GM18520 (cell line): ENCODE measurements at regions not wholly inside any gene's neighbourhood (a gene's known extent, or its start where the extent isn't known, plus 50 kb on each side); places are given as distances from the start of the nearest gene placed in this dataset.
"Not testable (repeated sequence)": the region's sequence is repeated elsewhere in the genome, so short reads cannot be mapped to it uniquely, and the experiment has no call there.

Source experiments
- ATAC-seq: cut with Tn5 transposase; IDR thresholded peaks from one replicate; pipeline ENCODE4 v1.9.1; 2021; ENCODE audit not compliant: unreplicated experiment

DNA sequence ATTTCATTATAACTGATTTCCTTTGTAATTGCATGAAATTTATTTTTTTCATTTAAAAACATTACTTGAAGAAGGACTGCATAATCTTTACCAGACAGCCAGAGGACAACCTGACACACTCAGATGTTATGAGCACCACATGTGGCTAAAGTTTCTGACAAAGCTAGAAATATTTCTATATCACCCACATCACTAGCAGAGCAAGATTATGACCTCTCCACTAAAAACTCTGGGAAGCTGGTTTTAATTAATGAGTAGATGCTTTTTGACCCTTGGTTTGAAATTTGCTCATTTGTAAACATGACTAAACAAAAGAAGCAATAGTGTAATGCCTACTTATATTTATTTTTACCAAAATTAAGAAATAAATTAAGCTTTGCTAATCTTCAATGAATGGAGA lies 661.5 kb upstream of the EPHA5 start:
- no peak for ATAC-seq

DNA sequence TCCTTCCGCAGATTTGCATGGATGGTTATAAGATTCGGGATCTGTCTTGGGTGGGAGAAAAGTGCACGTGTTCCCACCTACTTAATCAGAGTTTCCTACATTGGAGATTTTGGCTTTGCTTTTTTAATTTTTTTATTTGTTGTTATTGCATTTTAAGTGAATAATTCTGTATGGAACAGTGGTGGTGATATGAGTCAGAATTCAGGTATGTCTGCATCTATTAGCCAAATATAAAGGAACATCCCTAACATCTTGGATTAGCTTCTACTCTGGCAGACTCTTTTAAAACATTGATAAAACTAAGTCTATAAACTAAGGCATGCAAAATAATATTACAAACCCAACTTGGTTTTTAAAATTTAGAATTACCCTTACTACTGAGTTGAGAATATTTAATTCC lies 659.8 kb upstream of the EPHA5 start:
- ATAC-seq: no peak

DNA sequence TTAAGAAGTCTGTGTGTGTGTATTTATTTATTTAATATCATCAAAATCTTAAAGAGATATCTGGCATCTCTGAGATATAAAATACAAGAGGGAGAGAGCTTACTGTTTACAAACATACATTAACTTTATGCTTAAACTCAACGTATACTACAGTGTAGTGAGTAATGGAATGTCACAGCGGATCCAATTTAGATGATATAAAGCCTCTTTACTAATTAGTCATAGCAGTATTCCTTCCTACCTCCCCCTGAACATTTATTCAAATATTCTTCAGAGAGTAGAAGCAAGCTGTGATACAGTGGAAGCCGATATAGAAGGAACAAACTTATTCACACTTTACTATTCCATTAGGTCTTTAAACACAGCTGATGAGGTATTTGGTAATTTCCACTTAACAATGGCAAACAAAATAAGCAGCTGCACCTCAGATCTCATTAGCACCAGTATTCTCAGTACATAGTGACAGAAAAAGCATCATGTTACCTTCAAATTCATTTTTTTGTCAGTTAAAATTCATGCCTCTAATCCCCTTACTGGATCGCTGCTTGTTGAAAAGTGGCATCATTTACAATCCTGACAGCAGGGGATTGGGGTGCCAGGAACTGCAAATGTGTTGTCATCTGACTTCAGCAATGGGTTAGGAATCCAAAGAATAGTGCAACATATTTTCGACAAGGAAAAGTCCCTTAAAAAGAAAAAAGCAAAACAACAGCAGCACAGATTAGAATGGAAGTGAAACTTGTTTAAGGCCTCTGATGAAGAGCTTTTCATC lies 658.7 kb upstream of the EPHA5 start:
- ATAC-seq: no peak

DNA sequence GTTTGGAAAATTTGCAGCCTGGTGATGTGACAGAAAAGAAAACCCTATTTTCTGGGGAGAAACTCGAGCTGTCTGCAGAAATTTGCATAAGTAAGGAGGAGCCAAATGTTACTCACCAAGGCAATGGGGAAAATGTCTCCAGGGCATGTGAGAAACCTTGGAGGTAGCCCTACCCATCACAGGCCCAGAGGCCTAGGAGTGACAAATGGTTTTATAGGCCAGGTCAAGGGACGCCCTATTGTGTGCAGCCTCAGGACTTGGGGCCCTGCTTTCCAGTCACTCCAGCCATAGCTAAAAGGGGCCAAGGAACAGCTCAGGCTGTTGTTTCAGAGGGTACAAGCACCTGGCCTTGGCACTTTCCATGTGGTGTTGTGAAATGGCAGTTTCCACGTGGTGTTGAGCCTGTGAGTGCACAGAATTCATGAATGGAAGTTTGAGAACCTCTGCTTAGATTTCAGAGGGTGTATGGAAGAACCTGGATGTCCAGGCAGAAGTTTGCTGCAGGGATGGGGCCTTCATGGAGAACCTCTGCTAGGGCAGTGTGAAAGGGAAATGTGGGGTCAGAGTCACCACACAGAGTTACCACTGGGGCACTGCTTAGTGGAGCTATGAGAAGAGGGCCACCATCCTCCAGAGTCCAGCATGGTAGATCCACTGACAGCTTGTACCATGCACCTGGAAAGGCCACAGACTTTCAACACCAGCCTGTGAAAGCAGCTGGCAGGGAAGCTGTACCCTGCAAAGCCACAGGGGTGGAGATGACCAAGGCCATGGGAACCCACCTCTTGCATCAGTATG lies 637.6 kb upstream of the EPHA5 start:
- ATAC-seq: no peak

DNA sequence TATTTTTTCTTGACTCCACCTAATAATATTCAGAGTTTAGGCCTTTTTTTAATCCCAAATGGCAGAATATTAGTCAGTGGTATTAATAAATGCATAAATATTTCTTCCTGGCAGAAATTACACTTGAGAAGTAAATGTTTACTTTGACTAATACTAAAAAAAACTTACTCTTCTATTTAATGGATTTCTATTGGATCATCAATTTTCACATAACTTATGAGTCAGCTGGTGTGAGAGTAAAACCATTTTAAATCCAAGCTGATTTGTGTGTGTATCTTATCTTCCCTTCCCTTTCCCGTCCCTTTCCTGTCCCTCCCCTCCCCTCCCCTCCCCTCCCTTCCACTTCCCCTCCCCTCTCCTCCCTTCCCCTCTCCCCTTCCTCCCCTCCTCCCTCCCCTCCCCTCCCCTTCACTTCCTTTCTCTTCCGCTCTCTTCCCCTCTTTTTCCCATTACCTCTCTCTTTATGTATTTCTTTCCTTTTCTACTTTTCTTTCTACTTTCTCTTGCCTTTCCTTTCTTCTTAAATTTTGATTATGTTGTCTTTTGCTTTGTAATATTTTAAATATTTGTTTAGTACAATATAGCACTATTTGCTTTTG lies 630.1 kb upstream of the EPHA5 start:
- no peak for ATAC-seq

DNA sequence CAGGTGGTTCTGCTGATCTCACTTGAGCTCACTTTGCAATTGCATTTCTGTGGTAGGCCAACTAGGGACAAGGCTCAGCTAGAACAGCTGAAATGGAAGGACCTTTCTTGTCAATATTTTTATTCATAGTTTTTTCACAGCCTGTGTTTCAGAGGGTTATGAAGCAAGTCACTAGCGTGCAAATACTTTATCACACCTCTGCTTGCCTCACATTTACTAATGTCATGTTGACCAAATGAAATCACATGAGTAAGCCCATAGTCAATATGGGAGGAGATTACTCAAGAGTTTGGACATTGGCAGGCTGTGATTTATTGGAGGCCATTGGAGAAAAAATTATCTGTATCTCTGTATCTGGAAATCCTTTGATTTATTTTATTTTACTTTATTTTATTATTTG lies 628.3 kb upstream of the EPHA5 start:
- ATAC-seq: no peak

DNA sequence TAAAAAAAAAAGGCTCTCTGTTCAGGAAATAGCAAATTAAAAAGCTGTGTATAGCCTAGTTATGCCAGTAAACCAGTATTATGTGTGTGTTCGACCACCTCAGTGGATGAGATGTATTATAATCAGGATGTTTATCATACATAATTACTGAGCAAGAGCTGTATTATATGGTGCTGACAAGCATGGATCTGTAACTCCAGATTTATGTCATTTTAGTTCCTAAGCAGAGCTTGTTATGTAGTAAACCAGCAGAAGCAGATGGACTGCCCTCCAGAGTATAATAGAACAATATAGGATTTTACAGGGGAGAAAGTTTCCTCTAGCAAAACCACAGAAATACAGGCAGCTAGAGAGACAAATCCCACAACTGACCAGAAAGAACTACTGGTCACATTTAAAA lies 627.4 kb upstream of the EPHA5 start:
- no peak for ATAC-seq

DNA sequence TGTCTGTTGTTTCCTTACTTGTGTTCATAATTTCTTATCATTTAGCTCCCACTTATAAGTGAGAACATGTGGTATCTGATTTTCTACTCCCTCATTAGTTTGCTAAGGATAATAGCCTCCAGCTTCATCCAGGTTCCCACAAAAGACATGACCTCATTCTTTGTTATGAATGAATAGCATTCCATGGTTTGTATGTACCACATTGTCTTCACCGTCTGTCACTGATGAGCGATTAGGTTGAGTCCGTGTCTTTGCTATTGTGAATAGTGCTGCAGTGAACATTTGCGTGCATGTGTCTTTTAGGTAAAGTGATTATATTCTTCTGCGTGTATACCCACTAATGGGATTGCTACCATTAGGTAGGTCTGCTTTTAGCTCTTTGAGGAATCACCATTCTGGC lies 624.3 kb upstream of the EPHA5 start:
- no peak for ATAC-seq

DNA sequence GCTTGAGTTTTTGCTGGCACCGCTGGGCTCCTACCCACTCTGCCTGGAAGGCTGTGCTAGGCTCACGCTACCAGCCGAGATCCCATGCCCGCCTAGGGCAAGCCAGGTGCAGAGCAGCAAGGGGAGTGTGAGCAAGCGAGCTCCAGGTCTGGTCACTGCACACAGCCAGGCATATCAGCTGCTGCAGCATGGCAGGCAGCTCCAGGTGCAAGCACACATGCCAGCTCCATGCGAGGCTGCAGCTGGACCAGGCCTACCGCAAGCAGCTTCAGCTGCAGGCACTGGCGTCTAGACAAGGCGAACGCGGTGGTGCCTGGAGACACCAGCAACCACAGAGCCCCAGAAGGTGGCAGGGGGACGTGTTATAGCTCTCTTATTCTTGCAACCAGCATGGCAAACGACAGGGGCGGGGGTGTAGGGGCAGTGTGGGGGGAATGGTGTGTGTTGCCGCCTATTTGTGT lies 614.7 kb upstream of the EPHA5 start:
- ATAC-seq: no peak

DNA sequence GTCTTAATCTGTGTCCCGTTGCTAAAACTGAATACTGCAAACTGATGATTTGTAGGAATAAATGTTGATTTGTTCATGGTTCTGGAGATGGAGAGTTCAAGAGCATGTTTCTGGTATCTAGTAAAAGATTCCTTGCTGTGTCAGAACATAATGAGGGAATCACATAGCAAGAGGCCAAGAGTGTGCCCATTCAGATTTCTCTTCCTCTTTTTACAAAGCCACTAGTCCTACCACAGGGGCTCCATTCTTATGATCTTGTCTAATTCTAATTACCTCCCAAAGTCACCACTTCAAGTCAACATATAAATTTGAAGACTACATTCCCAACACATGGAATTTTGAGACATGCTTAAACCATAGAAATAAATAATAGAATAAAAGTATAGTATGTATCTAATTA lies 608.8 kb upstream of the EPHA5 start:
- ATAC-seq: no peak

DNA sequence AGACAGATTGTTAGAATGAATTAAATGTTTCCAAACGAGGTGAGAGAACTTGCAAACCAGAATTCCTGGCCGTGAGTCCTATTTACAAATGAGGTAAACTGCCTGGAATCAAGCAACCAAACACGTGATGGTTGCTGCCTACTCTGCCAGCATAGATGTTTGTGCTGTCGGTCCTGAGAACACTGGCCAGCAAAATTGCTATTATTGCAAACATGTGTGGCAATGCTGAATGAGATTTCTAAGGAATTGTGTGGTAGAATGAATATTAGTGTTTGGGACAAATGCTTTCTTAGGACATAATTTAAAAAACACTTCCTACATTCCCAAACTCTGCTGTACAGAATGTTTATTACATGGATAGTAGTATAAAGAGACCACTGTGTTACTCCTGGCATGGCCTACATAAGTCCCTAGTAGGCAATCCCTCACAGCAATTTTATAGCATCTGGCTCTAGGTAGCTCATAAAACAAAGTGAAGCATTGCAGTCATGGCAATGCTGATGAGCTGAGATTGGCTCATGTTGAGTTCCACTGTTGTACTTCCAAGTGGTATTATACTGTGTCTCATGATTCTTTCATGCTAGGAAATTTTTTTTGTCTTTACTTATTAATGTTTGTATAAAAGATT lies 605.2 kb upstream of the EPHA5 start:
- ATAC-seq: no peak

DNA sequence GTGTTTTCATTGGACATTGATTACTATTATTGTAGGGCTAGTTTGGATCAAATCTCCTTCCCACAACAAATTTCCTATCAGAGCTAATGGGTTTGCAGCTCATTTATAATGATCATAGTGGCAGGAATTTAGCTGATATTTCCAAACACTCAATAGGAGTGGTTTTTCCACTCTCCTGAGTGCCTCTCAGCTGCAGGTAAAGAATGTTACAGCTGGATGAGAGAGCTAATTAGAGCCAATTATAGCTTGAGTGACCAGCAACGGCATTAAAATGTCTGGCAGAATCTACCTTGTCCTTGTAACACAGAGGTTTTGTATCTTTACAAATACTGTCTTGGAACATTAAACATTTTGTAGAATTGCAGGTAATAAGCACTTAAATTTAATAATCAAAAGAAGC lies 602.8 kb upstream of the EPHA5 start:
- no peak for ATAC-seq

DNA sequence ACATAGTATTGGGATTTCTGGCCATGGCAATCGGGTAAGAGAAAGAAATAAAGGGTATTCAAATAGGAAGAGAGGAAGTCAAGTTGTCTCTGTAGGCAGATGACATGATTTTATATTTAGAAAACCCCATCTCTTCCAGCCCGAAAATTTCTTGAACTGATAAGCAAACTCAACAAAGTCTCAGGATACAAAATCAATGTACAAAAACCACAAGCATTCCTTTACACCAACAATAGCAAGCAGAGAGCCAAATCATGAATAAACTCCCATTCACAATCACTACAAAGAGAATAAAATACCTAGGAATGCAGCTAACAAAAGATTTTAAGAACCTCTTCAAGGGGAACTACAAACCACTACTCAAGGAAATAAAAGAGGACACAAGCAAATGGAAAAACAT lies 600.1 kb upstream of the EPHA5 start:
- not testable (repeated sequence) for ATAC-seq

DNA sequence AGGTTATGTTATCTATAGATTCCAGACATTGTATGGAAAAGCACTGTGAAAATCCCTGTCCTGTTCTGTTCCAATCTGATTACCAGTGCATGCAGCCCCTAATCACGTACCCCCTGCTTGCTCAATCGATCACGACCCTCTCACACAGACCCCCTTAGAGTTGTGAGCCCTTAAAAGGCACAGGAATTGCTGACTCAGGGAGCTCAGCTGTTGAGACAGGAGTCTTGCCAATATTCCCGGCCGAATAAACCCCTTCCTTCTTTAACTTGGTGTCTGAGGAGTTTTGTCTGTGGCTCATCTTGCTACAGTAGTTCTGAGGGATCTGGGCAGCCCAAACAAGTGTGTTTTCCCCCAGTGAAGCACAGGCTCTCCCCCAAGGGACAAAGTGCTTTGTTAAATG lies 596.3 kb upstream of the EPHA5 start:
- not testable (repeated sequence) for ATAC-seq

DNA sequence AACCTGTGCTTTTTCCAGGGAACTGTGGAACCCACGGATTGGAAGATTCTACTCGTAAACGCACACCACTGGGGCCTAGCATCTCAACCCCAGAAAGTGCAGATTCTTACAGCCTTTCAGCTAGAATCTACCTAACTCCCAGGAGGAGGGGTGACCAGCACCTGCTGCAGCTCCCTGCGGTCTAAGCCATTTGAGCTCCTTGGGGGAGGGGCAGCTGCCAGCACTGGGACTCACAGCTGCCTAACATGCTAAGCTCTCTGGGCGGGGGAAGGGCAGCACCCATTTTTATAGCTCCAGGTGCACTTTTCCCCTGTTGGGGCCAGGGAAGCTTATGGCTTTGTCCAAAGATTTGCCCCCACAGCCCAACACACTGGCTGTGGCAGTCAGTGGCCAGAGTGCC lies 595.7 kb upstream of the EPHA5 start:
- no peak for ATAC-seq

DNA sequence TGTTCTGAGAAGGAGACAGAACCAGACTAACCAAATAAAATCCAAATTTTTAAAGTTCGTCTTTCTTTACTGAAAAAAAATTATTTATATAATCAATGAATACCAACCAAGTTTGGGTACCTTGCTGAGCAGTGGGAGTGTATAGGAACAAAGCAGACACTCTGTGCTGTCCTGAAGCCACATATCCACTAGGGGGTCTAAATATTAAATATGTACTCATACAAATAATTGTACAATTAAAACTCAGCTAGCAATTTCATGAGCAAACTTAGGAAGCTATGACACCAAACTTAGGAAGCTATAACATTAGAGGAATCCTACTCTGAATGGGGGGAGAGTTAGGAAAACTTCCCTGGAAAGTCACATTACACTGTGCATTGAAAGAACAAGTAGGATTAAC lies 582.0 kb upstream of the EPHA5 start:
- ATAC-seq: no peak

DNA sequence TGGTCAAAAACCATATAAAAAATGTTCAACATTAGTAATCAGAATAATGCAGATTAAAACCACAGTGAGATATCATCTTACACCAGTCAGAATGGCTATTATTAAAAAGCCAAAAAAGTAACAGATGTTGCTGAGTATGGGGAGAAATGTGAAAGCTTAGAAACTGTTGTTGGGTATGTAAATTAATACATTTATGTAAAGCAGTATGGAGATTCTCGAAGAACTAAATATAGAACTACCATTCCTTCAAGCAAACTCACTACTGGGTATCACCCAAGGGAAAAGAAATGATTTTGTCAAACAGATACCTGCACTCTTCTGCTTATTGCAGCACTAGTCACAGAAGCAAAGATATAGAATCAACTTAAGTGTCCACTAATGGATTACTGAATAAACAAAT lies 576.4 kb upstream of the EPHA5 start:
- ATAC-seq: no peak

DNA sequence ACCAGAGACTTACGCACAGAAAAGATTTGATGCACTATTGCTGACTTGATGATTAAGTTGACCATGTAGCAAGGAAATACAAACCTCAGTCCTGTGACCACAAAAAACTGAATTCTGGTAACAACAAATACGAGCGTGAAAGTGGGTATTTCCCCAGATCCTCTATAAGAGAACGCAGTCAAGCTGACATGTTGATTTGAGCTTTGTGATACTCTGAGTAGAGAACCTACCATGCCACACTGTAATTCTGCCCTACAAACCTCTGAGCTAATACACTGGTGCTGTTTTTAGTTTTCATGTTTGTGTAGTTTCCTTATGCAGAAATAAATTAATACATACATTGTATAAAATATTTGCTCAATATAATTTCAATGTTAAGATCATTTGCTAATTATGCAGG lies 565.6 kb upstream of the EPHA5 start:
- no peak for ATAC-seq

DNA sequence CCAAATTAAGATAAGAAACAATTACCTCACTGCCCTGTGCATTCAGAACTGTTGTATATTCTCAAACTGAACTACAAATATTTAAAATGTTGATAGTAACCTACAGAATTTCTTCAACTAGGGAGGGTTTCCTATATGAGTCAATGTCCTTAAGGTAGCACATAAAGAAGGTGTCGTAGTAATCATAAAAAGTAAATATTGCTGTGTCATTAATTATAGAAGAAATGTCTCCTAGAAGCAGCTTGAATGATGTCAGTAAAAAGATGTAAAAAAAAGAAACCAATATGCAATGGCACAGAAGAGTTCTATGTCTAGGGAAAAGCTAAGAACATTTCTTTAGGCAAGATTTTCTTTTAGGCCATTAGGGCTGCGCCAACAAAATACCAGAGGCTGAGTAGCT lies 559.6 kb upstream of the EPHA5 start:
- no peak for ATAC-seq

DNA sequence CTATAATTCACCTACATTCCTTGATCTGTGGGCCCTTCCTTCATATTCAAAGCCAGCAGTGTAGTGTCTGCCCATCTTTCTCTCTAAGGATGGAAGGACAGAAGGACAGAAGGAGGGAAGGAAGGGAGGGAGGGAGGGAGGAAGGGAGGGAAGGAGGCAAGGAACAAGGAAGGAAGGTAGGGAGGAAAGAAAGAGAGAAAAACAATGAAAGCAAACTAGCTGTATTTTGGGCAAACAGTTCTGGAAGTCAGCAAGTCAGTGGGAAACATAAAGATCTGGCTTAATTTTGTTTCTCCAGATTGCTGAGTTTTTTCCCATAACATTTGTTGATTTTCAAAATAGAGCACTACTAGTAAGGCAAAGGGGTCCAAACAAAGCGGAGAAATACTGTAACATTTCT lies 555.2 kb upstream of the EPHA5 start:
- no peak for ATAC-seq

DNA sequence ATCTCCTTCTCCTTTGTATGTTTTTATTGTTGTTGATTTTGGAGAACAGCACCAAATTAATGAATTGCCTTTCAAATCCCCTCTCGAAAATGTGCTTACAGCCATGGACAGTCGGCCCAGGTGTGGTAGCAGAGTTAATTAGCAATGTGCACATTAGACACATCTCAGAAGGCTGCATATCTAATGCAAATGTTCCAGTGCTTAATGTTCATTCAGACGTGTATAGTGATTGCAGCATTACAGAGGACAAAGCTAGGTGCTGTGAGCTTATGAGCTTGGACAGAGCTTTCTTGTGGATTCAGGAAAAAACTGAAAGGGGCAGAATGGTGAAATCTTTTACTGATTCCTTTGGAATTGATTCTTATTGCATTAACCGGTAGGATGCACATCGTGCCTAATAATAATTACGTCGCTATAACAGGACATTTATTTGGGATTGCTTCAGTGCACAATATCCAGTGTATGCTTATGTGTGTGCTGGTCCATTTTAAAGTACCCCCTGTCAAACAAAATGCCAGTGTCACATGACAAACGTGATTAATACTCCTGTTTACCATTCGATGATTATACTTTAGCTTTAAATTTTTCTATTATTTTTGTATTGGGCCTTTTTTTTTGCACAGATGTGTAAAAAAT lies 552.9 kb upstream of the EPHA5 start:
- no peak for ATAC-seq
